Vagina (tissue), 2 donors: ENCODE measurements at regions not wholly inside any gene's neighbourhood (a gene's known extent, or its start where the extent isn't known, plus 50 kb on each side); places are given as distances from the start of the nearest gene placed in this dataset.
A peak's percentile ranks its signal among the peaks of the same experiment; 100 is the strongest.

Source experiments
- DNase-seq, 2 donors: peaks; one replicate each; pipeline ENCODE4 v3.0.0-alpha.2; 2017; ENCODE audit errors: extremely low spot score in 2 of 2
- H3K27ac ChIP-seq: fragments of 200-600 bp; sonication (generic); one replicate; pipeline ENCODE4 v1.5.1; 2019
- H3K27me3 ChIP-seq: fragments of 200-600 bp; sonication (generic); one replicate; pipeline ENCODE4 v1.5.1; 2019
- H3K36me3 ChIP-seq, 2 donors: fragments of 200-600 bp; sonication (generic); one replicate each; pipeline ENCODE4 v1.5.1; 2017 to 2019
- H3K4me1 ChIP-seq: fragments of 200-600 bp; sonication (generic); one replicate; pipeline ENCODE4 v1.5.1; 2019
- H3K4me3 ChIP-seq, 2 donors: fragments of 200-600 bp; sonication (generic); 1 replicate in 1 of 2; 2 replicates in 1 of 2; pipeline ENCODE4 v1.5.1; 2016 to 2019
- H3K9me3 ChIP-seq: fragments of 200-600 bp; sonication (generic); one replicate; pipeline ENCODE4 v1.5.1; 2019
- POLR2A ChIP-seq, 2 donors: fragments of 450-650 bp; IDR thresholded peaks; one replicate each; pipeline ENCODE4 v1.6.1; 2017; ENCODE audit warnings: antibody characterized with exemption in 2 of 2, mild to moderate bottlenecking in 2 of 2, moderate library complexity in 2 of 2
- POLR2AphosphoS5 ChIP-seq, 2 donors: sonication (generic); formaldehyde crosslinking; IDR thresholded peaks; one replicate each; pipeline ENCODE4 v1.9.0; 2017; ENCODE audit warnings: antibody characterized with exemption in 2 of 2, mild to moderate bottlenecking in 2 of 2, low read depth in 1 of 2; ENCODE audit not compliant: insufficient read depth in 1 of 2
- intact Hi-C: fragments of 100-400 bp; cut with DNase I; formaldehyde crosslinking; loops from one replicate; pipeline ENCODE4 v1.15.1; 2023
- TF ChIP-seq, protein P1 (sequence below), 3 experiments: fragments of 450-650 bp in 2 of 3; fragments of 200-600 bp in 1 of 3; sonication (generic) in 1 of 3; IDR thresholded peaks; one replicate each; pipeline ENCODE4 v1.5.1; 2017 to 2019; ENCODE audit warnings: antibody characterized with exemption in 3 of 3, mild to moderate bottlenecking in 2 of 3, moderate library complexity in 2 of 3

DNA sequence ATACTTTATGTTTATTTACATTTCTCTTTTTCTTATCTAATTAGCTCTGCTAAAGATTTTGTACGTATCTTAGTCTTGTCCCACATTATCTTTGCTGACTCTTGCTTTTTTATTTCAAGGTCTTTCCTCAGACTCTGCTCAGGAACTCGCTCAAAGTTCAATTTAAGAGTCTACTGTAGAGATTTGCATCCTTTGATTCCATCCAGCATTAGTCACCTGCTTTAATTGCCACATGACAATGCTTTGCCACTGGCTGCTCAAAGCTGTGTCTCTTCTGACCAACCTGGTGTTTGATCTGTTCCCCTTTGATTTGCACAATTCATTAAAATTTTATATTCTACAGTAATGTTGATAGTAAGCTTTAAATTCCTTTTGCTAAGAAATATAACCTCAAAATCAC lies 157.9 kb upstream of the FREM2 start:
- TF ChIP-seq POLR2A (IDR thresholded peaks at IDR 0.05), result no peak
- TF ChIP-seq POLR2AphosphoS5 (IDR thresholded peaks at IDR 0.05; ENCODE audit: insufficient read depth in 1 of 2, low read depth in 1 of 2), result no peak
- TF ChIP-seq, protein P1, sequence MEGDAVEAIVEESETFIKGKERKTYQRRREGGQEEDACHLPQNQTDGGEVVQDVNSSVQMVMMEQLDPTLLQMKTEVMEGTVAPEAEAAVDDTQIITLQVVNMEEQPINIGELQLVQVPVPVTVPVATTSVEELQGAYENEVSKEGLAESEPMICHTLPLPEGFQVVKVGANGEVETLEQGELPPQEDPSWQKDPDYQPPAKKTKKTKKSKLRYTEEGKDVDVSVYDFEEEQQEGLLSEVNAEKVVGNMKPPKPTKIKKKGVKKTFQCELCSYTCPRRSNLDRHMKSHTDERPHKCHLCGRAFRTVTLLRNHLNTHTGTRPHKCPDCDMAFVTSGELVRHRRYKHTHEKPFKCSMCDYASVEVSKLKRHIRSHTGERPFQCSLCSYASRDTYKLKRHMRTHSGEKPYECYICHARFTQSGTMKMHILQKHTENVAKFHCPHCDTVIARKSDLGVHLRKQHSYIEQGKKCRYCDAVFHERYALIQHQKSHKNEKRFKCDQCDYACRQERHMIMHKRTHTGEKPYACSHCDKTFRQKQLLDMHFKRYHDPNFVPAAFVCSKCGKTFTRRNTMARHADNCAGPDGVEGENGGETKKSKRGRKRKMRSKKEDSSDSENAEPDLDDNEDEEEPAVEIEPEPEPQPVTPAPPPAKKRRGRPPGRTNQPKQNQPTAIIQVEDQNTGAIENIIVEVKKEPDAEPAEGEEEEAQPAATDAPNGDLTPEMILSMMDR (IDR thresholded peaks at IDR 0.05), result no peak
- H3K4me3 ChIP-seq, result no peak overlapping the region
- intact Hi-C loops, result no loop called here

DNA sequence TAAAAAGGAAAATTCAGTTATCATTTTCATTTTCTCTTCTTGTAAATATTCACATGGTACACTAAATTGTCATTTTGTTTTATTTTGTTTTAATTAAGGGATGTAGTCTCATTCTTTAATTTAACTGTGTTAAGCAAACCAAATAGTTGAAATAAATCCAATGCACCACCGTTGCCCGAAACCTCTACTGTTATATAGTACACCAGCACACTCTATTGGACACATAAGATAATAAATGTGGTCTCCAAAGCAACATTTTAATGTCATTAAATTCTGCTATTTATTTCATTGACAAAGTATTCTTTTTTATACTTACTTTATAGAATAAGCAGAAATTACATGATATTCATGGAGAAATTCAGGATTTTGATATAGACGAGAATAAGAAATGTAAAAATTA lies 156.4 kb upstream of the FREM2 start:
- intact Hi-C loops, result no loop called here
- no peak overlapping the region for H3K27ac ChIP-seq
- no peak overlapping the region for H3K4me3 ChIP-seq
- H3K36me3 ChIP-seq, result no peaks in the 10 kb centered on the region
- no peaks in the 10 kb centered on the region for H3K4me1 ChIP-seq
- TF ChIP-seq, protein P1 (IDR thresholded peaks at IDR 0.05), result peak; percentile 19 to 38 (median 22)
- TF ChIP-seq POLR2A (IDR thresholded peaks at IDR 0.05) (no peak), POLR2AphosphoS5 (IDR thresholded peaks at IDR 0.05; ENCODE audit: insufficient read depth in 1 of 2, low read depth in 1 of 2) (no peak)
- no peaks in the 10 kb centered on the region for H3K27me3 ChIP-seq
- no peak for DNase-seq
- no peaks in the 10 kb centered on the region for H3K9me3 ChIP-seq

More for the DNA sequence above, 157.9 kb upstream of the FREM2 start:
- no peaks in the 10 kb centered on the region for H3K4me1 ChIP-seq
- H3K9me3 ChIP-seq, result no peaks in the 10 kb centered on the region
- no peak for DNase-seq
- no peak overlapping the region for H3K27ac ChIP-seq
- no peaks in the 10 kb centered on the region for H3K36me3 ChIP-seq
- no peaks in the 10 kb centered on the region for H3K27me3 ChIP-seq

DNA sequence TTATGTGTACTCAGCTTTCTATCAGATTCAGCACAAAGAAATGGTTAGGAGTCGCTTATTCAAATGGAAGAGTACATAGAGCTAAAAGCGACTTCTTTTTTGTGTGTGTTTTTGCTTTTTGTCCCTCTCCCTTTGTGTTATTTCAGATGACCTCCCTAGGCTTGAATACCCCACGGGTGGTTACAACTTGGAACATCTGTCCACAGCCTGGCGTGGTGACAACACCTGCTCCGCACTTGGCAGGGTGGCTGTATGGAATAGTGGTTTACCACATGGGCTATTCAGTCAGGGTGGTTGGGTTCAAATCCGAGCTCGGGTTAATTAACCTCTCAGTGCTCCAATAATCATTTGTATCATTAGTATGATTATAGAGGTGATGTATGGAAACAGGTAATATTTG lies 151.6 kb upstream of the FREM2 start:
- no peaks in the 10 kb centered on the region for H3K36me3 ChIP-seq
- no peak for DNase-seq
- TF ChIP-seq POLR2A (IDR thresholded peaks at IDR 0.05), result no peak
- TF ChIP-seq, protein P1 (IDR thresholded peaks at IDR 0.05), result no peak
- TF ChIP-seq POLR2AphosphoS5 (IDR thresholded peaks at IDR 0.05; ENCODE audit: insufficient read depth in 1 of 2, low read depth in 1 of 2), result no peak
- H3K9me3 ChIP-seq, result no peaks in the 10 kb centered on the region
- no peaks in the 10 kb centered on the region for H3K4me1 ChIP-seq
- intact Hi-C loops, result no loop called here
- no peaks in the 10 kb centered on the region for H3K27me3 ChIP-seq
- H3K4me3 ChIP-seq, result no peak overlapping the region
- H3K27ac ChIP-seq, result no peak overlapping the region

DNA sequence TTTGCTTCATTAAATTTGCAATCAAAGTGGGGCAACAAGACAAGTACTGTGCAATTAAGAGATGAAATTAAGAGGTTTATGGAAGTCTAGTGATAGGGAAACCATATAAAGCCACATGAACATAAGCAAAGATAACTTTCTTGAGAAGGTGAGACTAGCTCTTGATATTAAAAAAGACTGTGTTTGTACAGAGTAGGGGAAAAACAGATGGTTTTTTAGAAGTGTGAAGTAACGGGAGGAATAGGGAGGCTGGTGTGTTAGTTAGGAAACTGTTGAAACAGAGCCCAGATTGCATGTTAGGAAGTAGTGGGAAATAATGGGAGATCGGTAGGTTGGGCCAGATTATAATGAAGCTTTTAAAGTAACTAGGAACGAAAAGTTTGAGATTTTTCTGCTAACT lies 149.8 kb upstream of the FREM2 start:
- DNase-seq, result no peak
- no peaks in the 10 kb centered on the region for H3K4me1 ChIP-seq
- intact Hi-C loops, result no loop called here
- no peaks in the 10 kb centered on the region for H3K27me3 ChIP-seq
- TF ChIP-seq POLR2AphosphoS5 (IDR thresholded peaks at IDR 0.05; ENCODE audit: insufficient read depth in 1 of 2, low read depth in 1 of 2) (no peak), POLR2A (IDR thresholded peaks at IDR 0.05) (no peak)
- TF ChIP-seq, protein P1 (IDR thresholded peaks at IDR 0.05), result no peak
- H3K36me3 ChIP-seq, result no peaks in the 10 kb centered on the region
- H3K4me3 ChIP-seq, result no peak overlapping the region
- no peaks in the 10 kb centered on the region for H3K9me3 ChIP-seq
- H3K27ac ChIP-seq, result no peak overlapping the region

DNA sequence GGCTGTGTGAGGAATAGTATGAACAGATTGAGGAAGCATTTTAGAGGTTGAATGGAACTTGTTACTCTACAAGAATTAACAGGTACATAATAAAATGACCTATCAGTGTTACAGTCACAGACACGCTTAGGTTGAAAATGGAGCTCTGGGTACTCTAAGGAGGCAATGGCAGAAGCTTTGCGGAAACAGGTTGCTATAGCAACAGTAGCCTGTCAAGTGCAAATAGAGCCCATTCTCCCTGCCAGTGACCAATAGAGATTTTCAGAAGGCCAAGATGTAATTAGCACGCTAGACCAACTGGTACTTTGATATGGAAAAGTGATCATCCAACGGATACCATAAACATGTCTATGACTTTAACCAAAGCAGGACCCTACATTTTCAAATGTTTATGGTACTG lies 148.5 kb upstream of the FREM2 start:
- no peaks in the 10 kb centered on the region for H3K36me3 ChIP-seq
- H3K27ac ChIP-seq, result no peak overlapping the region
- no peaks in the 10 kb centered on the region for H3K4me1 ChIP-seq
- intact Hi-C loops, result no loop called here
- no peak for TF ChIP-seq POLR2AphosphoS5 (IDR thresholded peaks at IDR 0.05; ENCODE audit: insufficient read depth in 1 of 2, low read depth in 1 of 2)
- no peak for TF ChIP-seq POLR2A (IDR thresholded peaks at IDR 0.05)
- TF ChIP-seq, protein P1 (IDR thresholded peaks at IDR 0.05), result no peak
- no peak for DNase-seq
- H3K27me3 ChIP-seq, result no peaks in the 10 kb centered on the region
- H3K4me3 ChIP-seq, result no peak overlapping the region
- no peaks in the 10 kb centered on the region for H3K9me3 ChIP-seq
